A549 (cell line): ENCODE measurements at regions not wholly inside any gene's neighbourhood (a gene's known extent, or its start where the extent isn't known, plus 50 kb on each side); places are given as distances from the start of the nearest gene placed in this dataset.

Experiments
- ATAC-seq, 2 experiments: fragments of 200-7000 bp in 1 of 2; fragments of >200 bp in 1 of 2; cut with Nextera tagmentation in 1 of 2; cut with Tn5 transposase in 1 of 2; 3 replicates each; pipeline versions ENCODE4 v1.8.0 to v1.9.1; 2018 to 2020; ENCODE audit warnings: mild to moderate bottlenecking in 1 of 2, moderate library complexity in 1 of 2
- CTCF ChIA-PET: fragments of 300-600 bp; sonication (Branson Sonifier 250); formaldehyde crosslinking; extraction: SDS; loops from one replicate; lab custom pipeline; 2021; ENCODE audit warnings: antibody characterized with exemption, inconsistent platforms; lab: Yijun Ruan, JAX
- POLR2A ChIA-PET: fragments of 350-600 bp; formaldehyde crosslinking; extraction: SDS; loops from one replicate; lab custom pipeline; 2021; ENCODE audit warnings: antibody characterized with exemption, inconsistent platforms; lab: Yijun Ruan, JAX
- DNase-seq, 2 experiments: peaks; one replicate each; pipeline versions ENCODE4 v3.0.0 to v3.0.0-alpha.2; 2011 to 2016; ENCODE audit warnings: low read depth in 1 of 2, low spot score in 1 of 2
- FAIRE-seq: peaks from 2 replicates; lab custom pipeline; 2011; peaks lifted over from hg19 to GRCh38; lab: Jason Lieb, UNC
- H3K27ac ChIP-seq, 2 experiments: fragments of >200 bp; sonication (Bioruptor Twin); formaldehyde crosslinking; 3 replicates each; pipeline ENCODE4 v1.5.1; 2016 to 2017
- H3K4me1 ChIP-seq: fragments of >200 bp; sonication (Bioruptor Twin); formaldehyde crosslinking; 3 replicates; pipeline ENCODE4 v1.6.1; 2016
- H3K4me2 ChIP-seq: fragments of >200 bp; sonication (Bioruptor Twin); formaldehyde crosslinking; 3 replicates; pipeline ENCODE4 v1.6.1; 2016
- H3K4me3 ChIP-seq: fragments of >200 bp; sonication (Bioruptor Twin); formaldehyde crosslinking; 3 replicates; pipeline ENCODE4 v1.5.1; 2016
- H3K9me3 ChIP-seq: fragments of >200 bp; sonication (Bioruptor Twin); formaldehyde crosslinking; 3 replicates; pipeline ENCODE4 v1.6.1; 2016
- E2F6 ChIP-seq: IDR thresholded peaks from 2 replicates; pipeline ENCODE4 v1.6.1; 2012; ENCODE audit warnings: low read depth, borderline replicate concordance
- EHMT2 ChIP-seq: fragments of 200-600 bp; sonication (generic); IDR thresholded peaks from 2 replicates; pipeline ENCODE4 v1.6.1; 2016; ENCODE audit warnings: antibody characterized with exemption, low read depth, mild to moderate bottlenecking, moderate library complexity
- ELK1 ChIP-seq: fragments of 150-350 bp; IDR thresholded peaks from 2 replicates; pipeline ENCODE4 v1.6.1; 2014; ENCODE audit warnings: low read depth, mild to moderate bottlenecking, low read length
- EP300 ChIP-seq, 2 experiments: fragments of >200 bp; sonication (Bioruptor Twin); formaldehyde crosslinking; IDR thresholded peaks; 2 replicates in 1 of 2; 3 replicates in 1 of 2; pipeline ENCODE4 v1.6.1; 2016 to 2017
- FOSL2 ChIP-seq, 2 experiments: fragments of 450-650 bp in 1 of 2; fragments of >200 bp in 1 of 2; sonication (Bioruptor Twin) in 1 of 2; formaldehyde crosslinking; IDR thresholded peaks; 2 replicates each; pipeline versions ENCODE4 v1.5.0 to v1.6.1; 2016 to 2020; ENCODE audit warnings: mild to moderate bottlenecking in 1 of 2, moderate library complexity in 1 of 2
- FOXS1 ChIP-seq: fragments of 250-450 bp; sonication (Bioruptor Pico); IDR thresholded peaks from 2 replicates; pipeline ENCODE4 v1.5.0; 2020; ENCODE audit warnings: mild to moderate bottlenecking, moderate library complexity
- HOXB13 ChIP-seq: fragments of 250-450 bp; sonication (Bioruptor Pico); IDR thresholded peaks from 2 replicates; pipeline ENCODE4 v1.5.0; 2020; ENCODE audit warnings: low read depth, mild to moderate bottlenecking, moderate library complexity
- HOXB5 ChIP-seq: fragments of 250-450 bp; sonication (Bioruptor Pico); IDR thresholded peaks from 2 replicates; pipeline ENCODE4 v1.5.0; 2020; ENCODE audit warnings: mild to moderate bottlenecking, moderate library complexity
- KDM5A ChIP-seq: fragments of 200-600 bp; sonication (generic); IDR thresholded peaks from 2 replicates; pipeline ENCODE4 v1.6.1; 2016; ENCODE audit warnings: antibody characterized with exemption, mild to moderate bottlenecking
- MAFK ChIP-seq: fragments of 450-650 bp; IDR thresholded peaks from 2 replicates; pipeline ENCODE4 v1.6.1; 2014; ENCODE audit not compliant: partially characterized antibody
- MAZ ChIP-seq: fragments of 150-350 bp; IDR thresholded peaks from 2 replicates; pipeline ENCODE4 v1.6.1; 2014; ENCODE audit warnings: antibody characterized with exemption, low read depth, low read length, borderline replicate concordance
- NPAS2 ChIP-seq: fragments of 250-450 bp; sonication (Bioruptor Pico); IDR thresholded peaks from 2 replicates; pipeline ENCODE4 v1.8.0; 2022; ENCODE audit warnings: mild to moderate bottlenecking, moderate library complexity, borderline replicate concordance
- NR3C1 ChIP-seq: fragments of >200 bp; sonication (Bioruptor Twin); formaldehyde crosslinking; IDR thresholded peaks from 3 replicates; pipeline ENCODE4 v1.6.1; 2017
- POLR2A ChIP-seq: IDR thresholded peaks from 2 replicates; pipeline ENCODE4 v1.6.1; 2012; ENCODE audit warnings: mild to moderate bottlenecking, low read length
- RARB ChIP-seq: fragments of 250-450 bp; sonication (Bioruptor Pico); IDR thresholded peaks from 2 replicates; pipeline ENCODE4 v1.8.0; 2021; ENCODE audit warnings: mild to moderate bottlenecking, moderate library complexity
- RCOR1 ChIP-seq: fragments of 150-350 bp; IDR thresholded peaks from 2 replicates; pipeline ENCODE4 v1.6.1; 2014; ENCODE audit warnings: antibody characterized with exemption, low read length, low read depth
- RNF2 ChIP-seq: fragments of 200-600 bp; sonication (generic); IDR thresholded peaks from 2 replicates; pipeline ENCODE4 v1.6.1; 2016; ENCODE audit warnings: low read depth, mild to moderate bottlenecking, antibody characterized with exemption, moderate library complexity, borderline replicate concordance
- SMC3 ChIP-seq: fragments of >200 bp; sonication (Bioruptor Twin); formaldehyde crosslinking; IDR thresholded peaks from 3 replicates; pipeline ENCODE4 v1.6.1; 2018; ENCODE audit warnings: inconsistent platforms
- SREBF2 ChIP-seq: fragments of 450-650 bp; IDR thresholded peaks from 2 replicates; pipeline ENCODE4 v1.6.1; 2014; ENCODE audit warnings: mild to moderate bottlenecking, moderate library complexity
- TFCP2L1 ChIP-seq: fragments of 250-450 bp; sonication (Bioruptor Pico); IDR thresholded peaks from 2 replicates; pipeline ENCODE4 v1.5.0; 2021; ENCODE audit warnings: mild to moderate bottlenecking
- TP53 ChIP-seq: fragments of 250-450 bp; sonication (Bioruptor Pico); IDR thresholded peaks from 2 replicates; pipeline ENCODE4 v1.5.0; 2021; ENCODE audit warnings: mild to moderate bottlenecking, moderate library complexity
- USF2 ChIP-seq: fragments of 450-650 bp; IDR thresholded peaks from 2 replicates; pipeline ENCODE4 v1.6.1; 2014; ENCODE audit warnings: antibody characterized with exemption
- WGBS: methylation state at CpG from one replicate; pipeline ENCODE4 v1.1.6; 2017; ENCODE audit errors: missing lambda C conversion rate; 5-methylcytosine and 5-hydroxymethylcytosine counted together
- TF ChIP-seq, protein P1 (sequence below): fragments of >200 bp; sonication (Bioruptor Twin); formaldehyde crosslinking; IDR thresholded peaks from 3 replicates; pipeline ENCODE4 v1.5.1; 2016
- TF ChIP-seq, protein P2 (sequence below): fragments of >200 bp; sonication (Bioruptor Twin); formaldehyde crosslinking; IDR thresholded peaks from 2 replicates; pipeline ENCODE4 v1.6.1; 2016

DNA sequence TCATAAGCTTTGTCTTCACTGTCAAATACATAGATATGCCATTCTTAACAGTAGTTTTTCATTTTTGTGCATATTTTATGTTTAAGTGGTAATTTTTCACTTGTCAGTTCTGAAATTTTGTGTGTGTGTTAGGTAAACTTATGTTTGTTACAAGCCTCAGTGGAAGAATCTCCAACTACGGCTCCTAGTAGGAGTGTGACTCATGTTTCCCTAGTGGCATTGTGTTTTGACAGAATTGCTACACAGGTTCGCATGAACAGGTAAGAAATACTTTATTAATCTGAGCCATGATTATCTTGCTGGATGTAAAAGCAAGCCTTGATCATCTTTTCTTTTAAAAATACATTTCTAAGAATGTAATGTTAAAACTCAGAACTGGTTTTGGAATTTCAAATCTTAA lies 94.4 kb downstream of the BLTP1 start:
- FAIRE-seq (no peak), DNase-seq (no peak), ATAC-seq (no peak)
- Histone ChIP-seq H3K4me3 (no peak overlapping the region), H3K4me2 (no peak overlapping the region), H3K27ac (no peak overlapping the region), H3K4me1 (no peaks in the 10 kb centered on the region), H3K9me3 (no peaks in the 10 kb centered on the region)
- 93% methylated on average over 2 of the region's 2 CpGs for WGBS
- CTCF ChIA-PET, result no interaction called here
- POLR2A ChIA-PET, result no interaction called here
- no peak for TF ChIP-seq TP53 (CRISPR knock-in tag)
- no peak for TF ChIP-seq TFCP2L1 (CRISPR knock-in tag)
- no peak for TF ChIP-seq MAFK
- TF ChIP-seq, protein P1, sequence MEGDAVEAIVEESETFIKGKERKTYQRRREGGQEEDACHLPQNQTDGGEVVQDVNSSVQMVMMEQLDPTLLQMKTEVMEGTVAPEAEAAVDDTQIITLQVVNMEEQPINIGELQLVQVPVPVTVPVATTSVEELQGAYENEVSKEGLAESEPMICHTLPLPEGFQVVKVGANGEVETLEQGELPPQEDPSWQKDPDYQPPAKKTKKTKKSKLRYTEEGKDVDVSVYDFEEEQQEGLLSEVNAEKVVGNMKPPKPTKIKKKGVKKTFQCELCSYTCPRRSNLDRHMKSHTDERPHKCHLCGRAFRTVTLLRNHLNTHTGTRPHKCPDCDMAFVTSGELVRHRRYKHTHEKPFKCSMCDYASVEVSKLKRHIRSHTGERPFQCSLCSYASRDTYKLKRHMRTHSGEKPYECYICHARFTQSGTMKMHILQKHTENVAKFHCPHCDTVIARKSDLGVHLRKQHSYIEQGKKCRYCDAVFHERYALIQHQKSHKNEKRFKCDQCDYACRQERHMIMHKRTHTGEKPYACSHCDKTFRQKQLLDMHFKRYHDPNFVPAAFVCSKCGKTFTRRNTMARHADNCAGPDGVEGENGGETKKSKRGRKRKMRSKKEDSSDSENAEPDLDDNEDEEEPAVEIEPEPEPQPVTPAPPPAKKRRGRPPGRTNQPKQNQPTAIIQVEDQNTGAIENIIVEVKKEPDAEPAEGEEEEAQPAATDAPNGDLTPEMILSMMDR, result no peak
- no peak for TF ChIP-seq SMC3
- no peak for TF ChIP-seq USF2
- no peak for TF ChIP-seq NPAS2 (CRISPR knock-in tag)
- no peak for TF ChIP-seq FOSL2 (IDR thresholded peaks at IDR 0.05)
- no peak for TF ChIP-seq FOSL2 (CRISPR knock-in tag; IDR thresholded peaks at IDR 0.05)
- no peak for TF ChIP-seq HOXB5
- TF ChIP-seq, protein P2, sequence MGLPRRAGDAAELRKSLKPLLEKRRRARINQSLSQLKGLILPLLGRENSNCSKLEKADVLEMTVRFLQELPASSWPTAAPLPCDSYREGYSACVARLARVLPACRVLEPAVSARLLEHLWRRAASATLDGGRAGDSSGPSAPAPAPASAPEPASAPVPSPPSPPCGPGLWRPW, result no peak
- no peak for TF ChIP-seq RNF2

- H3K4me3 ChIP-seq, result no peak overlapping the region
- CTCF ChIA-PET, result no interaction called here
- no peak overlapping the region for H3K27ac ChIP-seq
- no peak for ATAC-seq
- TF ChIP-seq MAZ (no peak), TFCP2L1 (CRISPR knock-in tag) (no peak), POLR2A (no peak), SREBF2 (no peak), RCOR1 (no peak), EP300 (IDR thresholded peaks at IDR 0.05) (no peak), EHMT2 (no peak), E2F6 (no peak), RARB (CRISPR knock-in tag) (no peak), NR3C1 (no peak), RNF2 (no peak), ELK1 (no peak), SMC3 (no peak), KDM5A (no peak), HOXB13 (CRISPR knock-in tag) (no peak), FOXS1 (CRISPR knock-in tag) (no peak)
- TF ChIP-seq, protein P2, result no peak
- TF ChIP-seq, all 56 proteins: peak for 0
- no peak overlapping the region for H3K4me2 ChIP-seq
- WGBS, result 39% methylated on average over 1 of the region's 1 CpG
- no peak for DNase-seq
- FAIRE-seq, result no peak
- H3K4me1 ChIP-seq, result no peaks in the 10 kb centered on the region
- no peaks in the 10 kb centered on the region for H3K9me3 ChIP-seq
- POLR2A ChIA-PET, result no interaction called here
Observed at GRCh38 chr4:122249357-122249756, 97.2 kb downstream of the BLTP1 start.
